Upper lobe of right lung (tissue), 1 donor: ENCODE measurements at regions not wholly inside any gene's neighbourhood (a gene's known extent, or its start where the extent isn't known, plus 50 kb on each side); places are given as distances from the start of the nearest gene placed in this dataset.

Experiments
- ATAC-seq: fragments of 200-7000 bp; cut with Tn5 transposase; one replicate; pipeline ENCODE4 v1.9.1; 2020; ENCODE audit warnings: mild to moderate bottlenecking, moderate library complexity
- DNase-seq: peaks from one replicate; pipeline ENCODE4 v3.0.0-alpha.2; 2020
- H3K27ac ChIP-seq: fragments of 200-600 bp; one replicate; pipeline ENCODE4 v1.8.0; 2022
- H3K27me3 ChIP-seq: fragments of 200-600 bp; one replicate; pipeline ENCODE4 v1.8.0; 2022; ENCODE audit warnings: mild to moderate bottlenecking
- H3K36me3 ChIP-seq: fragments of 200-600 bp; one replicate; pipeline ENCODE4 v1.8.0; 2022
- H3K4me1 ChIP-seq: fragments of 200-600 bp; one replicate; pipeline ENCODE4 v1.8.0; 2022
- H3K4me3 ChIP-seq: fragments of 200-600 bp; one replicate; pipeline ENCODE4 v1.8.0; 2022; ENCODE audit warnings: mild to moderate bottlenecking
- H3K9me3 ChIP-seq: fragments of 200-600 bp; one replicate; pipeline ENCODE4 v1.8.0; 2022
- intact Hi-C: fragments of 100-400 bp; cut with DNase I; formaldehyde crosslinking; loops from one replicate; pipeline ENCODE4 v1.11.0; 2022
- TF ChIP-seq, protein P1 (sequence below): fragments of 200-600 bp; IDR thresholded peaks from one replicate; pipeline ENCODE4 v1.8.0; 2022; ENCODE audit warnings: antibody characterized with exemption
- donor health status: DM: no; HTN: yes; CAD: no; lungs with severe emphysema.

DNA sequence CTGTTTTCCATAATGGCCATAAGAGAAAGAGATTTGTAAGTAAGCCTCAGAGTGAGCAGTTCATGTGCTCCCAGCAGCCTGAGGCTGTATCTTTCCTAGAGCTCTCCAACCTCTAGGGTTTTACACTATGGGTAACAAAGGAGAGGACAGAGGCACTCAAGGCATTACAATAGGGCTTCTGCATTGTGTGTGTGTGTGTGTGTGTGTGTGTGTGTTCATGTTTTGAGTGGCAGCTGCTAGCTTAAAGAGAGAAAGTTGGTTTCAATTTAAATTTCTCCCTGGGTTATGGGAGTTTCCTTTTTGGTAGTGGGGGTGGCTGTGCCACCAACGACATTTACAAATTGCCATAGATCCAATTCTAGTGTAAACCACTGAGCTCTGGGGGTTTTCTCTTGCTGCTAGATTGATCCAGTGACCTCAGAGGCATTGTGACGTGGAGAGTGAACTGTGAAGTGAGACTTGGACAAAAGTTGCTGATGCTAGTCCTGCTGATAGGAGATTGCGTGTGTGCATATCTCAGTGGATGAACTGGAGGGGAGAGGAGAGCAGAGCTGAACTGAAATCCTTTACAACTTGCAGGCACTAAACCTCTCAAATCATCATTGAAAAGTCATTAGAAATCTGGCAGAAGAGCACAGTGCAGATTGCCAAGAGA, 67.2 kb upstream of the OLFM4 start:
- no peaks in the 10 kb centered on the region for H3K36me3 ChIP-seq
- intact Hi-C loops = no loop called here
- TF ChIP-seq, protein P1, sequence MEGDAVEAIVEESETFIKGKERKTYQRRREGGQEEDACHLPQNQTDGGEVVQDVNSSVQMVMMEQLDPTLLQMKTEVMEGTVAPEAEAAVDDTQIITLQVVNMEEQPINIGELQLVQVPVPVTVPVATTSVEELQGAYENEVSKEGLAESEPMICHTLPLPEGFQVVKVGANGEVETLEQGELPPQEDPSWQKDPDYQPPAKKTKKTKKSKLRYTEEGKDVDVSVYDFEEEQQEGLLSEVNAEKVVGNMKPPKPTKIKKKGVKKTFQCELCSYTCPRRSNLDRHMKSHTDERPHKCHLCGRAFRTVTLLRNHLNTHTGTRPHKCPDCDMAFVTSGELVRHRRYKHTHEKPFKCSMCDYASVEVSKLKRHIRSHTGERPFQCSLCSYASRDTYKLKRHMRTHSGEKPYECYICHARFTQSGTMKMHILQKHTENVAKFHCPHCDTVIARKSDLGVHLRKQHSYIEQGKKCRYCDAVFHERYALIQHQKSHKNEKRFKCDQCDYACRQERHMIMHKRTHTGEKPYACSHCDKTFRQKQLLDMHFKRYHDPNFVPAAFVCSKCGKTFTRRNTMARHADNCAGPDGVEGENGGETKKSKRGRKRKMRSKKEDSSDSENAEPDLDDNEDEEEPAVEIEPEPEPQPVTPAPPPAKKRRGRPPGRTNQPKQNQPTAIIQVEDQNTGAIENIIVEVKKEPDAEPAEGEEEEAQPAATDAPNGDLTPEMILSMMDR = no peak
- no peaks in the 10 kb centered on the region for H3K27me3 ChIP-seq
- no peaks in the 10 kb centered on the region for H3K4me1 ChIP-seq
- no peak overlapping the region for H3K4me3 ChIP-seq
- no peak overlapping the region for H3K27ac ChIP-seq
- DNase-seq = no peak
- H3K9me3 ChIP-seq = no peaks in the 10 kb centered on the region
- no peak for ATAC-seq

DNA sequence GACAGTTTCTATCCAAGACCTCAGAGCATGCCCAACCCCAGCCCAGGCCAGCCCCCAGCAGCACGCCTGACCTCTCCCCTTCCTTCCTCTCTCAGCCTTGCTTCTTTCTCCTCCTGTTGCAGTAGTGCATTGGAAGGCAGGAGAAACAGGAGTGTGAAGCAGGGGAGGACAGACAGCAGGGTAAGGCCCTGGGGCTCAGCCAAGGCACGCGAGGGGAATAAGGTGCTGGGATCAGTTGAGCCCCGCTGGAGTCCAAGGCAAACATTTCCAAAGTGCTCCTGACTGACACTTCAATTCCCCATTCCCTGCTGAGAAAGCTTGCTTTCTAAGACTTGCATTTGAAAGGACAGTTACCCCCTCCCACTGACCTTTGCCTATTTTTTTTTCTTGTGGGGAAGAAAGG, 73.1 kb upstream of the OLFM4 start:
- no peak overlapping the region for H3K27ac ChIP-seq
- TF ChIP-seq, protein P1 = no peak
- intact Hi-C loops = no loop called here
- DNase-seq (no peak), ATAC-seq (peak; percentile 17)
- no peaks in the 10 kb centered on the region for H3K4me1 ChIP-seq
- no peak overlapping the region for H3K4me3 ChIP-seq
- no peaks in the 10 kb centered on the region for H3K27me3 ChIP-seq
- no peaks in the 10 kb centered on the region for H3K9me3 ChIP-seq
- no peaks in the 10 kb centered on the region for H3K36me3 ChIP-seq

DNA sequence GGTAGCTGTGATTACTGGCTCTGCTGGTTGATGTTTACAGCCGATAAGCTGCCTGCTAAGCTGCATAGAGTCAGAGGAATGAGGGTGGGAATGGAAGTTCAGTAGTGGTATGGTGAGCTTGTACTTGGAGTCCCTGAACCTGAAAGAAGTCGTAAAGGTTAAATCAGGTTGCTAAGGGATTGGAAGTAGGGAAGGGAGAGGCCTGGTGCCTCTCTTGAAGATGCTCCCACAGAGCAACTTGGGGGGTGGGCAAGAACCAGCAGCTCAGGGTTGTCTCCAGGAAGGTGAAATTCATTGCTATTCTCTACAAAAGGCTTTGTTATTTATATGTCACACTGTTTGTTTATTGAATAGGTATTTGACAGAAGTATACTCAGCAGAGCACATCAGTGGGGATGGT, 73.8 kb upstream of the OLFM4 start:
- intact Hi-C loops = no loop called here
- Histone ChIP-seq H3K27ac (no peak overlapping the region), H3K4me1 (peaks cover 2% of the 10 kb centered on the region), H3K9me3 (no peaks in the 10 kb centered on the region), H3K27me3 (no peaks in the 10 kb centered on the region), H3K36me3 (no peaks in the 10 kb centered on the region), H3K4me3 (no peak overlapping the region)
- ATAC-seq (no peak), DNase-seq (no peak)
- TF ChIP-seq, protein P1 = no peak

DNA sequence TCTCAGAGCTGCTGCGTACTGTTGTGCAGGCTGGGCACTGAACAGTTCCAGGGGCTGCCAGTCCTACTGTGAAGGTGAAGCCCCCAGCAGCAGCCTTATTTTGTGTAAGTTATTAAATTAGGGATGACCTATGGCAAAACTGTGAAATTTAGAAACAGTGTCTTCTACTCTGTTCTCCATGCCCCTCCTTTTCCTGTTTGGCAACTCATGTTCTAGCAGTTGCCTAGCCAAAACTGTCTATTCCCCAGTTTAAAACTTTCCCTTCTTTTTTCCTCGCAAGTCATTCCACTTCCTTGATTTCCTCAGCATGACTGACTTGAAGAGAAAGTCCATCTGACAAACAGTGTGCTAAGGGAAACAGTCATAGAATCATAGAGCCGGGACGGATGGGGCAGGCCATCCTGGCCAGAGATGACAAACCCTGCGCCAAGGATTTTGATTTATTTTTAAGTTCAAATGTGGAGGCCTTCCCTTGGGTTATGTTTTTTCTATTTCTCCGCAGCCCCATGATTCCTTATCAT, 78.1 kb upstream of the OLFM4 start:
- Histone ChIP-seq H3K27me3 (no peaks in the 10 kb centered on the region), H3K4me3 (no peak overlapping the region), H3K27ac (no peak overlapping the region), H3K9me3 (no peaks in the 10 kb centered on the region), H3K36me3 (no peaks in the 10 kb centered on the region), H3K4me1 (peaks cover 5% of the 10 kb centered on the region)
- TF ChIP-seq, protein P1 = no peak
- ATAC-seq (no peak), DNase-seq (no peak)
- intact Hi-C loops = no loop called here

DNA sequence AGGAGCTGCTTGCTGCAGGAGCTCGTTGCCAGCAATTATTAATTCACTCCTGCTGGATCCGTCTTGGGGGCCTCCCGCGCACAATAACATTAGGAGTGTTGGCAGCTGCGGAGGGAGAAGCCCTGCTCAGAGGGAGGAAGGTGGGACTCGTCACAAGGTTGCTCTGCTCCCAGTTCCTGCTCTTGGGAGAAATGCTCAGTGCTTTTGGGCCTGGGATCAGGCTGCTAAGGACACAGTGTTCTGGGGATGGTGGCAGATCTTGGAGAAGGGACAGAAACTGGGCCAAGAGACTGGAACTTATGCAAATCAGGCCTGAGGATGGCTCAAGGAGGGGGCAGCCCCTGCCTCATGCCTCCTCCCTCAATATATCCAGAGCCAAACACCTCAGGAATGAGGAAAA, 78.9 kb upstream of the OLFM4 start:
- Histone ChIP-seq H3K4me3 (no peak overlapping the region), H3K4me1 (peaks cover 5% of the 10 kb centered on the region), H3K36me3 (no peaks in the 10 kb centered on the region), H3K27me3 (no peaks in the 10 kb centered on the region), H3K27ac (no peak overlapping the region), H3K9me3 (no peaks in the 10 kb centered on the region)
- DNase-seq (no peak), ATAC-seq (no peak)
- intact Hi-C loops = no loop called here
- TF ChIP-seq, protein P1 = no peak

DNA sequence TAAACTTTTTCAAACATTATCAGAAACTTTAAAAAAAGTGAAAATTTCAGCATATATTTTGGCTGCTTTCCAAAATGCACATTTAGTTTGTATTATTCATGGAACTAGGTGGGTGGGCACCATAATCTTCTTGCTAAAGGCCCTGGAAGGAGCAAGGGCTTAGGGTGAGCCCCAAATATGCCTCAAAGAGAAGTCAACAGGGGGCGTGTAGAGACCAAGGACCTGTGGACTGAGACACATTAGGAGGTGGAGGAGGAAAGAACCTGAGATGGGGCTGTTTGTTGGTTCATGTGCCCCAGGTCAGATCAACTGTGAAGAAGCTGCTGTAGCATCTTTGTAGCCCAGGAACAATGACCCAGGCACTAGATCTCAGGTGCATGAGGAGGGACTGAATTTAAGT, 79.6 kb upstream of the OLFM4 start:
- Histone ChIP-seq H3K27ac (no peak overlapping the region), H3K27me3 (no peaks in the 10 kb centered on the region), H3K4me3 (no peak overlapping the region), H3K4me1 (peaks cover 5% of the 10 kb centered on the region), H3K9me3 (no peaks in the 10 kb centered on the region), H3K36me3 (no peaks in the 10 kb centered on the region)
- no peak for ATAC-seq
- intact Hi-C loops = no loop called here
- DNase-seq = no peak
- TF ChIP-seq, protein P1 = no peak
